ENCODE measurements at regions not wholly inside any gene's neighbourhood (a gene's known extent, or its start where the extent isn't known, plus 50 kb on each side); places are given as distances from the start of the nearest gene placed in this dataset.

DNA sequence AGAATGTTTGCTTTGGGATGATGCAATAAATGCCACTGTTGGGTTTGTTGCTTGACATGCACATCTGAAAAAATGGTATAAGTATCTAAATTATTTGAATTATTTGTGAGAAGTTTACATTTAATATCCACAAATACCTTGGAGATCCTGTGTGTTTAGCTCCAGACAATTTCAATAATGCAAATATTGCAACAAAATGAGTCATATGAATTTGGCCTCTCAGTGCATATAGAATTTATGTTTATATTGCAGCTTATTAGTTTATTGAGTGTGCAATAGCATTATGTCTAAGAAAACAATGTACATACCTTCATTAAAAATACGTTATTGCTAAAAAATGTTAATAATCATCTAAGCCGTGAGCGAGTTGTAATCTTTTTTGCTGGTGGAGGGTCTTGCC is 153.3 kb downstream of the FSCB start:
- TF ChIP-seq CTCF (IDR thresholded peaks at IDR 0.05): no peak
- 75 to 86% methylated on average over 3 of the region's 3 CpGs for WGBS, 2 donors
- H3K27ac ChIP-seq: no peak overlapping the region
- ATAC-seq (no peak), FAIRE-seq (no peak), DNase-seq (no peak)
- no peaks in the 10 kb centered on the region for H3K27me3 ChIP-seq
- no peaks in the 10 kb centered on the region for H3K4me1 ChIP-seq
- no peaks in the 10 kb centered on the region for H3K36me3 ChIP-seq
- no peak overlapping the region for H3K4me3 ChIP-seq
- H3K9me3 ChIP-seq: no peaks in the 10 kb centered on the region
- intact Hi-C loops (cut with DNase I): no loop called here

- Histone ChIP-seq H3K36me3 (no peaks in the 10 kb centered on the region), H3K4me3 (no peak overlapping the region), H3K9me3 (no peaks in the 10 kb centered on the region), H3K4me1 (no peaks in the 10 kb centered on the region), H3K27ac (no peak overlapping the region), H3K27me3 (no peaks in the 10 kb centered on the region)
- intact Hi-C loops (cut with DNase I): no loop called here
- WGBS, 2 donors: 71 to 93% methylated on average over 1 of the region's 1 CpG
- FAIRE-seq (no peak), ATAC-seq (no peak), DNase-seq (no peak)
- TF ChIP-seq CTCF (IDR thresholded peaks at IDR 0.05): no peak
Measured at GRCh38 chr14:44352201-44352600, 154.9 kb downstream of the FSCB start.

- FAIRE-seq (no peak), ATAC-seq (no peak), DNase-seq (no peak)
- Histone ChIP-seq H3K4me1 (no peaks in the 10 kb centered on the region), H3K9me3 (no peaks in the 10 kb centered on the region), H3K27me3 (no peaks in the 10 kb centered on the region), H3K36me3 (no peaks in the 10 kb centered on the region), H3K4me3 (no peak overlapping the region), H3K27ac (no peak overlapping the region)
- 8 to 10% methylated on average over 1 of the region's 1 CpG for WGBS, 2 donors
- intact Hi-C loops (cut with DNase I): no loop called here
- no peak for TF ChIP-seq CTCF (IDR thresholded peaks at IDR 0.05)
Measured at GRCh38 chr14:44347316-44347715, 159.8 kb downstream of the FSCB start.

DNA sequence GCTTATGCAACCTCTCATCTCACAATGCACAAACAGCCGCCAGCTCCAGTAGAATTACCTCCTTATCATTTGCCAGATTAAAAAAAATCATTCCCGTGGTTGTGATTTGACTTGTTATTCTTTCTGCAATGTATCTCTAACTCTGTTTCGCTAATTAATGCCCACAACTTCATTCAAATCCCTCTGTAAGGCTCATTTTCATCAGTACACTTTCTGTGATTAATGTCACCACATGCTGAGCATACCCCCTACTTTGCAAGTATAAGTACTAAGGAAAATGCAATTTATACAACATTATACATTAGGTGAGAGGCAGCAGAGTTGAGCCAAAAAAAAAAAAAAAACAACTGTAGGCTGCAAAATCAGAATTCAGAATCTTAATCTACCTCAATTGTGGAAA is 166.0 kb downstream of the FSCB start:
- no peak overlapping the region for H3K4me3 ChIP-seq

DNA sequence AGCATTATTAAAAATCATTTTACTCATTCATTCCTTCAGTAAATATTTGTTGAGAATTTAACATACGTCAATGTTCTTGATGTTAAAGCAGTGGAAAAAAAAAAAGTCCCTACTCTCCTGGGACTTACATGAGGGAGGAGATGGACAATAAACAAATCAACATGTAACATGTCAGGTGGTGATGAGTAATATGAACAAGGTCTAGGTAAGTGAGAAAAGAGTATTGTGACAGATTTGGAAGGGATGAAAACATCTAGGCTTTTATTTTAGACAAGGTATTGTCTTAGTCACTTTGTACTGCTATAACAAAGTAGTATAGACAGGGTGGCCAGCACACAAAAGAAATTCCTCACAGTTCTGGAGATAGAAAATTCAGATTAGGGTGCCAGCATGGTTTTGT is 167.2 kb downstream of the FSCB start:
- WGBS, 2 donors: 43 to 64% methylated on average over 1 of the region's 1 CpG
- ATAC-seq: no peak
- H3K9me3 ChIP-seq: no peaks in the 10 kb centered on the region
- H3K4me1 ChIP-seq: no peaks in the 10 kb centered on the region
- H3K27me3 ChIP-seq: no peaks in the 10 kb centered on the region
- no peak for TF ChIP-seq CTCF (IDR thresholded peaks at IDR 0.05)
- H3K4me3 ChIP-seq: no peak overlapping the region
- no peaks in the 10 kb centered on the region for H3K36me3 ChIP-seq
- intact Hi-C loops (cut with DNase I): no loop called here
- FAIRE-seq: no peak
- no peak for DNase-seq
- H3K27ac ChIP-seq: no peak overlapping the region

More for the DNA sequence above, 166.0 kb downstream of the FSCB start:
- ATAC-seq (no peak), FAIRE-seq (no peak), DNase-seq (no peak)
- 52% methylated on average over 3 of the region's 3 CpGs for WGBS, 2 donors
- no peaks in the 10 kb centered on the region for H3K36me3 ChIP-seq
- H3K4me1 ChIP-seq: no peaks in the 10 kb centered on the region
- no peak for TF ChIP-seq CTCF (IDR thresholded peaks at IDR 0.05)
- no peak overlapping the region for H3K27ac ChIP-seq
- H3K9me3 ChIP-seq: no peaks in the 10 kb centered on the region
- intact Hi-C loops (cut with DNase I): no loop called here
- H3K27me3 ChIP-seq: no peaks in the 10 kb centered on the region

Data from pancreas (tissue), 10 donors.